ENCODE measurements at regions not wholly inside any gene's neighbourhood (a gene's known extent, or its start where the extent isn't known, plus 50 kb on each side); places are given as distances from the start of the nearest gene placed in this dataset.

GRCh38 chr7:47100148-47100816, 481.6 kb downstream of the TNS3 start (continued):
- TF ChIP-seq KAT7 (CRISPR knock-in tag; IDR thresholded peaks at IDR 0.05; ENCODE audit: borderline replicate concordance) (no peak), NR3C1 (CRISPR knock-in tag; conservative IDR thresholded peaks at IDR 0.05; ENCODE audit: low read depth) (no peak), HMGXB4 (CRISPR knock-in tag; IDR thresholded peaks at IDR 0.05) (no peak), JAZF1 (CRISPR knock-in tag; IDR thresholded peaks at IDR 0.05) (no peak), JUN (CRISPR knock-in tag; IDR thresholded peaks at IDR 0.05) (no peak), EMX1 (CRISPR knock-in tag; IDR thresholded peaks at IDR 0.05) (no peak), ZNF671 (CRISPR knock-in tag; IDR thresholded peaks at IDR 0.05) (no peak), E2F1 (CRISPR knock-in tag; IDR thresholded peaks at IDR 0.05) (no peak), TP53 (CRISPR knock-in tag; IDR thresholded peaks at IDR 0.05) (no peak)

GRCh38 chr7:47097431-47097830, 484.5 kb downstream of the TNS3 start:
- no peak for TF ChIP-seq HMGA2 (CRISPR knock-in tag; IDR thresholded peaks at IDR 0.05)
- no peak for TF ChIP-seq USF1 (CRISPR knock-in tag; IDR thresholded peaks at IDR 0.05)
- TF ChIP-seq E2F1 (CRISPR knock-in tag; IDR thresholded peaks at IDR 0.05) = no peak
- no peak for TF ChIP-seq ZSCAN18 (CRISPR knock-in tag; IDR thresholded peaks at IDR 0.05)
- ChIA-PET POLR2A (no interaction called here), CTCF (no interaction called here)
- Mint-ChIP-seq H3K4me3 (no peak overlapping the region), H3K27ac (no peak overlapping the region), H3K27me3 (ENCODE audit: low read depth) (no peaks in the 10 kb centered on the region), H3K36me3 (no peaks in the 10 kb centered on the region), H3K4me1 (no peaks in the 10 kb centered on the region), H3K9me3 (peaks cover 4% of the 10 kb centered on the region)
- ATAC-seq (no peak), DNase-seq (ENCODE audit: low spot score) (no peak)

- H3K27me3 Mint-ChIP-seq (ENCODE audit: low read depth) = no peaks in the 10 kb centered on the region
- POLR2A ChIA-PET = no interaction called here
- no peak overlapping the region for H3K4me3 Mint-ChIP-seq
- TF ChIP-seq E2F5 (CRISPR knock-in tag; IDR thresholded peaks at IDR 0.05) = no peak
- TF ChIP-seq SOX15 (CRISPR knock-in tag; IDR thresholded peaks at IDR 0.05) = no peak
- no peak for TF ChIP-seq TEAD1 (CRISPR knock-in tag; IDR thresholded peaks at IDR 0.05)
- no peak for TF ChIP-seq PREB (CRISPR knock-in tag; IDR thresholded peaks at IDR 0.05; ENCODE audit: borderline replicate concordance)
- no peak for TF ChIP-seq E2F4 (CRISPR knock-in tag; IDR thresholded peaks at IDR 0.05; ENCODE audit: borderline replicate concordance, low read depth)
- no peak for TF ChIP-seq ZBTB21 (CRISPR knock-in tag; IDR thresholded peaks at IDR 0.05; ENCODE audit: borderline replicate concordance)
- TF ChIP-seq ZNF512 (CRISPR knock-in tag; IDR thresholded peaks at IDR 0.05; ENCODE audit: borderline replicate concordance) = no peak
- TF ChIP-seq ATF1 (CRISPR knock-in tag; IDR thresholded peaks at IDR 0.05) = no peak
Measured at GRCh38 chr7:47095946-47096345, 486.0 kb downstream of the TNS3 start.

More at GRCh38 chr7:47095946-47096345, 486.0 kb downstream of the TNS3 start:
- no peak for ATAC-seq
- Mint-ChIP-seq H3K36me3 (no peaks in the 10 kb centered on the region), H3K9me3 (peaks cover 2% of the 10 kb centered on the region), H3K4me1 (no peaks in the 10 kb centered on the region), H3K27ac (no peak overlapping the region)
- no peak for DNase-seq (ENCODE audit: low spot score)
- CTCF ChIA-PET = interaction anchor here (1.0 kb wide), 1 partner anchor 1174 kb away, joined by 3 read pairs; no protein-coding TSS in a partner anchor
